ENCODE measurements at regions not wholly inside any gene's neighbourhood (a gene's known extent, or its start where the extent isn't known, plus 50 kb on each side); places are given as distances from the start of the nearest gene placed in this dataset.
"Not testable (repeated sequence)": the region's sequence is repeated elsewhere in the genome, so short reads cannot be mapped to it uniquely, and the experiment has no call there.

DNA sequence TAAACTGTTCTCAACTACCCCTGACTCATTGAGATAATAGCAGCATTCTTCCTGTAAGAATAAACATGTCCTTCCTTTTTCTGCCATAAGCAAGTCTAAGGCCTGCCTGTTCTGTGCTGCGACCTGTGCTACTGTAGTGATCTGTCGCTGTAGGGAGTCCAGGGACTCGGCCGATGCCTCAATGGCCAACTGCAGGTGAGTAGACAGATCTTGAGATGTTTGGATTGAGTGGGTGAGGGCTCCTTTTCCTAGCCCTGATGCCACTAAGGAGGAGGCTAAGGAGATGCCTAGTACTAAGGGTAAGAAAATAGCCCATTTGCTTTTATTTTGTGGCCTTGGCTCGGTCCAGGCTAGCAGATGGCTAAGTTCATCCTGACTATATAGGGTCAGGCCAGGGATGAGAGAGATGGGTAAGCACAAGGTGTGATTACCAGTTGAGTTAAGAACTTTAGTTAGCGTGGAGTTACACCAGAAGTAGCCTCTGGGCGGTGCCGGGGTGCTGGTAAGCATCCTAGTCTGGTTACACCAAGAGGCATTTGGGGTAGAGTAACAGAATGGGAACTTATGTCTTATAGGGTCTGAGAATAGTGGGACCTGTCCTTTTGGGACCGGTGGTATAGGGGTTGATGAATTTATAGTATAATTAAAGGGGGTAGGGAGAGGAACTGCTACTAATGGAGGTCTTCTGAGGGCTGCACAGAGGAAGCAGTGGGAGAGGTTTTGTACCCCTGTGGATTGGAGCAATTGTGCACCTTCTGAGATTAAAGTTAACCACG lies 642.4 kb upstream of the DPP6 start:
- not testable (repeated sequence) for DNase-seq

DNA sequence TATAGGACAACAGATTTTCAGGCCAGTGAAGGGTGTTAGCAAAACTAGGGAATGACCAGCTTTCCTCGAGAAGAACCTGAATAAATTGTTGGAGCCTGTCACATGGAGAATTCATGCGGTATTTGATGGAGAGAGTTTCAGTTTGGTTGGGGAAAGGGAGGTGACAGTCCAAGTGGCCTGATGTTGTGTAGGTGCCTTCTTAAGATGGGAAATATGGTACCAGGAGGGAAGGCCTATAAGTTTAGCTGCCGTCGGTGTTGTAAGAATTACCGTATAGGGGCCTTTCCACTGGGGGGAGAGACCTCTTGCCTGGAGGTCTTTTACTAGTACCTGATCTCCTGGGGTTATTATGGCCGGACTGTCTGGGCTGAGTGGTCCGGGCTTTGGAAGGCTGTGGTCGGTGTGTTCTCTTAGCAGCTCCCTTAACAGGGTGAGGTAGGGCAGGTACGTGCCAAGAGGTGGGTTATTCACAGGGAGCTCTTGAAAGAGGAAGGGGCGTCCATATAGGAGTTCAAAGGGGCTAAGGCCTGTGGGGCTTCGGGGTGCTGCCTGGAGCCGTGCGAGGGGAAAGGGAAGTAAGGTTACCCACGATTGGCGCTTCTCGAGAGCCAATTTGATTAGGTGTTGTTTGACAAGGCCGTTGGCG lies 641.1 kb upstream of the DPP6 start:
- DNase-seq: not testable (repeated sequence)

DNA sequence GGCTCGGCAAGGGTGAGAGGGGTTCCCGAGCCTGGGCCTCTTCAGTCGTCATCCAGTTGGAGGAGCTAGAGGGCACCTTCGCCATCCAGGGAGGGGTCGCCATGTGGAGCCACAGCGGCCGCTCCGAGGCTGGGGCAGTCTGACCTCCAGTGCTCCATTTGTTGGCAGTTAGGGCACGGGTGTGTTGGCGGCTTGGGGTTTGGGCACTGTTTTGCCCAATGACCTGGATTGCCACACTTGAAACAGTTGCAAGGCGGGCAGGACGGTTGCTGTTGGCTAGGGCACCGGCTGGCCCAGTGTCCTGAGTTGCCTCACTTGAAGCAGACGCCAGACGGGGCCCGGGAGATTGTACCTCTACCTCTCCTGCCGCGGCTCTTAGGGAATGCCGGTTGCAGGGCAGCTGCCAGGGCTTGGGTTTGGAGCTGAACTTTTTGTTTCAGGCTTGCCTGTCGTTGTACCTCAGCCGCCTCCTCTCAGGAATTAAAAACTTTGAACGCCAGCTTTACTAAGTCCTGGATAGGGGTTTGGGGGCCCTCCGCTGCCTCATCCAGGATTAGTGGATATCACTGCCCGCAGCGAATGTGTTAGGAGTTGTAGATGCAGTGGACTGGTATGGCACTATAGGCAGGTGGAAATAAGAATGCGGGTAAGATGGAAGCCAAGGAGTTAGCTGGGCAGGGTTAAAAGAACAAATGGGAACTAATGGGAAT lies 639.9 kb upstream of the DPP6 start:
- not testable (repeated sequence) for DNase-seq

- DNase-seq: not testable (repeated sequence)
Observed at GRCh38 chr7:153412824-153413198, 639.4 kb upstream of the DPP6 start.

DNA sequence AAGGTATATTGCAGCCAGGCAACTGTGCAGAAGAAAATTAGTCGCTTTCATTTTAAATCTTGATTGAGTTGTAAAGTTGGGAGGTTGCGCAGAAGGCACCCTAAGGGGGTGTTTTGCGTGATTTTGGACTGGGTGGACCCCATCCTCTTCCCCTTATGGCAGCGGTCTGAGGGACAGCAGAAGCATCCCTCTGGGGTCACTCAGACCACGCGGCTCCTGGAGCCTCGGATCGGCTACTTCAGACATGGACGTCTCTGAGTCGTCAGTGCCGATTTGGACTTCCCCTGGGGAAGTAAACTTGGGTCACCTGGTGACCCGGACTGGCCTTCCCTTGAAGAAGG lies 639.0 kb upstream of the DPP6 start:
- no peak for DNase-seq

- no peak for DNase-seq
Observed at GRCh38 chr7:153413540-153414287, 638.5 kb upstream of the DPP6 start.

- no peak for DNase-seq
Observed at GRCh38 chr7:153414288-153414629, 637.9 kb upstream of the DPP6 start.

GRCh38 chr7:153415632-153416031 lies 636.6 kb upstream of the DPP6 start:
- DNase-seq: no peak

DNA sequence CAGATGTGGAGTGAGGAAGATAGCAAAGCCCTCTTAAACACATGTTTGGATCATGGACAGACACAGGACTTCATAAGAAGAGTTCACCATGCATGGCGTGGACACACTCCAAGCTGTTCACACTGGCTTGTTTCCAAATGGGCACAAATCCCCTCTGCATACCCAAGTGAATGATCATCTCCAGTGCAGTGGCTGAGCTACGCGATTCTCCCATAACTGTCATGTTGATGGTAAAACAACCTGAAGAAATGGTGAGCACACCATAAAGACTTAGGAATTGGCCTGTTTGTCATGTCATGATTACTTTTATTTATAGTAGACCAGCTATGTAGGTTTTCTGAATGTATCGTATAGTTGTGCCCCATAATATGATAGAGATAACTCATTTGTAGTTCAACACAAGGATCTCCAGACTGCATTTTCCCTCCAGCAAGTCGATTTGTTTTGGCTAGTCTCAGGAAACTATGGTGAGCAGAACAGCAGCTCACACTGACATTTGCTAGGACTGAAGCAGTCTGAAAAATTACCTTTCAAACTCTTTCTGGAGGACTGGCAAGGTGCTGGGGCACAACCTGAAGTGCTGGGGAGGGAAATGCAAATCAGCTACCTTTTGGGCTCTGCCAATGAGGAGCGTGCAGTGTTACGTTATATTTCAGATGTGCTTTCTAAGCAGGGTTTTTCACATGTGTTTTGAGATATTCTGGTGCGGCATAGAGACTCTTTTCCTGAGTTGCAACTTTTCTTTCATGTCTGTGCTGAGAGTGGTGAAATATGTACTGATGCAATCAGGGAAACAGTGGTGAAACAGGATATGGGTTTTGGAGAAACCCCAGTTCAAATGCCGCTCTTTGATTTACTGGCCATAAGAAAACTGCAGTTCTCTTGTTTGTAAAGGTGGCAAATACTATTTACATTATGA lies 629.6 kb upstream of the DPP6 start:
- no peak for DNase-seq

GRCh38 chr7:153423210-153423590 lies 629.0 kb upstream of the DPP6 start:
- no peak for DNase-seq

- no peak for DNase-seq
Observed at GRCh38 chr7:153430931-153431330, 621.3 kb upstream of the DPP6 start.

GRCh38 chr7:153432063-153432462 lies 620.1 kb upstream of the DPP6 start:
- DNase-seq: no peak

- DNase-seq: no peak
Observed at GRCh38 chr7:153433223-153433622, 619.0 kb upstream of the DPP6 start.

DNA sequence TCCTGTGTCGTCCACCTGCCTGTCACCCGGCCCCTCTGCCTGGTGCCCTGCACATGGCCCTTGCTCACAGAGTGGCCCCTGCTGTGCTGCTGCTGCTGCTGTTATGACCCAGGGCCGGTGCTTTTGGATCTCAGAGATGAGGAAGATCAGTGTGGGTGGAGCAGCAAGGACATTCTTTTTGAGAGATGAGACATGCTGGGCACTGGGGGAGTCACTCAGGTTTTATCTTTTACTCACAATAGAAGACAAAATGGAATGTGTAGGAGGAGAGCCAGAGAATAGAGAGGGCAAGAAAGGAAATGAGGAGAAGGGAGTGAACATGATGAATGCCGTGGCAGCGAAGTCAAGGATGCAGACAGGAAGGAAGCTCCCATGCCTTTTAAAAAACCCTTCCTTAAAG lies 611.5 kb upstream of the DPP6 start:
- DNase-seq: no peak

GRCh38 chr7:153443032-153443701 lies 609.0 kb upstream of the DPP6 start:
- no peak for DNase-seq

DNA sequence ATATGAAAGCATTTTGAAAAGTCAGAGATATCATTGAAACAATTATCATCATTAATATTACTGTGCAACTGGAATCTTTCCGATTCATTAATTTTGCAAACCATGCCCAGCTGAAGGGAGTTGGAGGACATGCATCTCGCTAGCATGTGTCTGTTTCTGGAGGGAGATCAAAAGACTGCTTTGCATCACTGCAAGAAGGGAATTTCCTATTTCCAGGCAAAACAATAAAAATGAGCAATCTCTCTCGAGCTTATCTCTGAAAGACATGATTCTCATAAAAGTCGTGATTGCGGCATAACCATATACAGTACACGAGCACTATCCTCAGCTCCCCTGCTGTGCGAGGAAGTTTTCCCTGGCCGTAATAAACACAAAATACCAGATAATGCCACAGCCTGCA lies 607.6 kb upstream of the DPP6 start:
- DNase-seq: no peak

GRCh38 chr7:153445641-153446040 lies 606.6 kb upstream of the DPP6 start:
- no peak for DNase-seq

GRCh38 chr7:153446490-153446889 lies 605.7 kb upstream of the DPP6 start:
- no peak for DNase-seq

DNA sequence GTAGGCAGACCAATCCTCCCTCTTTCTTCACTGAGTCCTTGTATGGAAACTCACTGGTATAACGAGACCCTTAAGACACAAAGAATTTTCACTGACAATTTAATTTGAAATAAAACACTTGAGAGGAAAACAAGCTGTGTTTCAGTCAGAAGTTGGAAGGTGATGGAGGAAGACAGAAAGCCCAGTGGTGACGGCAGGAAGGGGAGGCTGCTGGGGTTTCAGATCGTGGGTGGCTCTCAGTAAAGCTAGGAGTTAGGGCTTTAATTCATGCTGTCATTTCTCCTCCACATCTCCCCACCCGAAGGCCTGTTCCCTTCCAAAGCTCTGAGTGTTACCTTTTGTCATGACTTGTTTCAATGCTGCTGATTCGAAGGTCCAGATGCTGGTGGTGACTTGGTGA lies 605.2 kb upstream of the DPP6 start:
- no peak for DNase-seq

DNA sequence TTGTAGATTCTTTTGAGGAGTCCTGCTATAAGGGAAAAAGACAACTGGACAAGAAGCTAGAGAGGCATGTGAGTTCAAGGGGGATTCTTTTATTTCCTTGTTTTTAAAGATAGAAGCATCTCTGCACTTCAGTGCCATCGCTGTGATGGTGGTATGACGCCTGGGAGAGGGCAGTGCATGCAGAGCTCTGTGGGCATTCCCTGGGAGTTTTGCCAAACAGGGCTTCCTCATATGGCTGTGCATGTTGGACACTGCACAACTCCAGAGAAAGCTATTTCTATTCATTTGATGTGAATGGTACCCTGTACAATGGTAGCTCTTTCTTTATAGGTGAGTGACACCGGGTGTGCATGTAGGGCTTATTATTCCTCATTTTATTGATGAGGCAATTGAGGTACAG lies 599.5 kb upstream of the DPP6 start:
- no peak for DNase-seq

DNA sequence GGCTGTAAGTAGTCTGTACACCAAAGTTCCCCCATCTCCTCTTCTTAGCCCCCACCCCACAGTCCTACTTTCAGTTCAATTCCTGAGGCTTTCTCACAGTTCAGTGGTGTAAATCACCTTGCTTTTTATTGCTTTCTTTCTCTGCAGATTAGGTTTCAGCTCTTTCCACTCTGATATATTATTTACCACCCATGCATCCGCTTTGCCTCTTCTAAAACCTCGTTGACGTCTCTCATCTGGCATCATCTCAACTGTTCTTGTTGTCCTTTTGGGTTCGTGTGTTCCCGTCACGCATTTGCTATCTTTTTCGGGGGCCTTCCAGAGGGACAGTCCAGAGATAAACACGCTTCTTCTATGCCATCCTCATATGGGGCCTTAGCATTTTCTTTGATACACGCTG lies 597.9 kb upstream of the DPP6 start:
- DNase-seq: no peak

- no peak for DNase-seq
Observed at GRCh38 chr7:153457746-153458145, 594.5 kb upstream of the DPP6 start.

Data from fibroblast of skin of back (primary cell).